K562 (cell line): ENCODE measurements at regions not wholly inside any gene's neighbourhood (a gene's known extent, or its start where the extent isn't known, plus 50 kb on each side); places are given as distances from the start of the nearest gene placed in this dataset.

Experiments used
- CEBPG ChIP-seq, 3 experiments: fragments of 200-800 bp in 1 of 3; sonication (Bioruptor generic) in 1 of 3; sonication (generic) in 1 of 3; formaldehyde crosslinking in 1 of 3; IDR thresholded peaks in 2 of 3; conservative IDR thresholded peaks in 1 of 3; 2 replicates each; pipeline versions ENCODE4 v1.6.1 to v1.8.0; 2016 to 2022; ENCODE audit warnings: missing compliant biosample characterization in 2 of 3, missing genetic modification characterization in 2 of 3, mild to moderate bottlenecking in 1 of 3, missing genetic modification reagents in 1 of 3
- EP300 ChIP-seq: IDR thresholded peaks from 2 replicates; pipeline ENCODE4 v1.6.1; 2012; ENCODE audit warnings: low read length, improper control_type of control experiment
- FOXK2 ChIP-seq, 2 experiments: fragments of 450-650 bp; IDR thresholded peaks in 1 of 2; conservative IDR thresholded peaks in 1 of 2; 2 replicates each; pipeline ENCODE4 v1.6.1; 2016; ENCODE audit warnings: low read depth in 2 of 2, mild to moderate bottlenecking in 1 of 2
- KHSRP ChIP-seq: fragments of 450-650 bp; IDR thresholded peaks from 2 replicates; pipeline ENCODE4 v1.6.1; 2017
- MYC ChIP-seq, 2 experiments: fragments of 250-450 bp in 1 of 2; sonication (Bioruptor Pico) in 1 of 2; IDR thresholded peaks; 2 replicates each; pipeline versions ENCODE4 v1.5.1 to v1.6.1; 2012 to 2021; ENCODE audit warnings: low read depth in 2 of 2, borderline replicate concordance in 1 of 2, improper control_type of control experiment in 1 of 2, low read length in 1 of 2, mild to moderate bottlenecking in 1 of 2, moderate library complexity in 1 of 2
- POLR2A ChIP-seq: fragments of 450-650 bp; conservative IDR thresholded peaks from 2 replicates; pipeline ENCODE4 v1.6.1; 2016
- RBM22 ChIP-seq: fragments of 200-400 bp; formaldehyde crosslinking; IDR thresholded peaks from 2 replicates; pipeline ENCODE4 v1.6.1; 2018; ENCODE audit warnings: low read length, low read depth; ENCODE audit not compliant: poor library complexity, severe bottlenecking
- TAF1 ChIP-seq: IDR thresholded peaks from 2 replicates; pipeline ENCODE4 v1.6.1; 2011; ENCODE audit warnings: mild to moderate bottlenecking, low read length, moderate library complexity; ENCODE audit not compliant: insufficient read depth, control insufficient read depth, severe bottlenecking; ENCODE audit errors: extremely low read depth
- TF ChIP-seq, protein P1 (sequence below), 2 experiments: fragments of 450-650 bp; formaldehyde crosslinking in 1 of 2; IDR thresholded peaks; 2 replicates each; pipeline versions ENCODE4 v1.4.0 to v1.6.1; 2014 to 2020; ENCODE audit warnings: mild to moderate bottlenecking in 2 of 2, borderline replicate concordance in 1 of 2, low read depth in 1 of 2
- TF ChIP-seq, protein P2 (sequence below), 2 experiments: IDR thresholded peaks in 1 of 2; conservative IDR thresholded peaks in 1 of 2; 2 replicates each; pipeline ENCODE4 v1.6.1; 2016; ENCODE audit warnings: low read depth in 2 of 2, mild to moderate bottlenecking in 1 of 2, missing compliant biosample characterization in 1 of 2, missing genetic modification characterization in 1 of 2, moderate library complexity in 1 of 2
- TF ChIP-seq, protein P3 (sequence below), 3 experiments: IDR thresholded peaks in 2 of 3; conservative IDR thresholded peaks in 1 of 3; 2 replicates each; pipeline ENCODE4 v1.5.1; 2011 to 2012; ENCODE audit warnings: low read length in 3 of 3, mild to moderate bottlenecking in 3 of 3, control low read depth in 2 of 3, improper control_type of control experiment in 1 of 3, inconsistent platforms in 1 of 3, low read depth in 1 of 3, mixed read lengths in 1 of 3, moderate library complexity in 1 of 3; ENCODE audit not compliant: insufficient read depth in 2 of 3

DNA sequence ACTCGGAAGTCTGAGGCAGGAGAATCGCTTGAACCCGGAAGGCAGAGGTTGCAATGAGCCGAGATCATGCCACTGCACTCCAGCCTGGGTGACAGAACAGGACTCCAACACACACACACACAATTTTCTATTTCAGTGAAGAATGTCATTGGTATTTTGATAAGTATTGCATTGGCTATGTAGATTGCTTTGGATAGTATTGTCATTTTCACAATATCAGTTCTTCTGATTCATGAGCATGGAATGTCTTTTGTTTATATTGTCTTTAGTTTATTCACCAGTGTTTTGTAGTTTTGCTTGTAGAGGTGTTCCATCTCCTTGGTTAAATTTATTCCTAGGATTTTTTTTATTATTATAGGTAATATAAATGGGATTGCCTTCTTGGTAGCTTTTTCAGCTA lies 693.4 kb upstream of the SYT4 start:
- TF ChIP-seq, protein P1, sequence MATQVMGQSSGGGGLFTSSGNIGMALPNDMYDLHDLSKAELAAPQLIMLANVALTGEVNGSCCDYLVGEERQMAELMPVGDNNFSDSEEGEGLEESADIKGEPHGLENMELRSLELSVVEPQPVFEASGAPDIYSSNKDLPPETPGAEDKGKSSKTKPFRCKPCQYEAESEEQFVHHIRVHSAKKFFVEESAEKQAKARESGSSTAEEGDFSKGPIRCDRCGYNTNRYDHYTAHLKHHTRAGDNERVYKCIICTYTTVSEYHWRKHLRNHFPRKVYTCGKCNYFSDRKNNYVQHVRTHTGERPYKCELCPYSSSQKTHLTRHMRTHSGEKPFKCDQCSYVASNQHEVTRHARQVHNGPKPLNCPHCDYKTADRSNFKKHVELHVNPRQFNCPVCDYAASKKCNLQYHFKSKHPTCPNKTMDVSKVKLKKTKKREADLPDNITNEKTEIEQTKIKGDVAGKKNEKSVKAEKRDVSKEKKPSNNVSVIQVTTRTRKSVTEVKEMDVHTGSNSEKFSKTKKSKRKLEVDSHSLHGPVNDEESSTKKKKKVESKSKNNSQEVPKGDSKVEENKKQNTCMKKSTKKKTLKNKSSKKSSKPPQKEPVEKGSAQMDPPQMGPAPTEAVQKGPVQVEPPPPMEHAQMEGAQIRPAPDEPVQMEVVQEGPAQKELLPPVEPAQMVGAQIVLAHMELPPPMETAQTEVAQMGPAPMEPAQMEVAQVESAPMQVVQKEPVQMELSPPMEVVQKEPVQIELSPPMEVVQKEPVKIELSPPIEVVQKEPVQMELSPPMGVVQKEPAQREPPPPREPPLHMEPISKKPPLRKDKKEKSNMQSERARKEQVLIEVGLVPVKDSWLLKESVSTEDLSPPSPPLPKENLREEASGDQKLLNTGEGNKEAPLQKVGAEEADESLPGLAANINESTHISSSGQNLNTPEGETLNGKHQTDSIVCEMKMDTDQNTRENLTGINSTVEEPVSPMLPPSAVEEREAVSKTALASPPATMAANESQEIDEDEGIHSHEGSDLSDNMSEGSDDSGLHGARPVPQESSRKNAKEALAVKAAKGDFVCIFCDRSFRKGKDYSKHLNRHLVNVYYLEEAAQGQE (IDR thresholded peaks at IDR 0.05; ENCODE audit: borderline replicate concordance) = no peak
- TF ChIP-seq, protein P1 (CRISPR knock-in tag; IDR thresholded peaks at IDR 0.05; ENCODE audit: low read depth) = no peak
- TF ChIP-seq, protein P2, sequence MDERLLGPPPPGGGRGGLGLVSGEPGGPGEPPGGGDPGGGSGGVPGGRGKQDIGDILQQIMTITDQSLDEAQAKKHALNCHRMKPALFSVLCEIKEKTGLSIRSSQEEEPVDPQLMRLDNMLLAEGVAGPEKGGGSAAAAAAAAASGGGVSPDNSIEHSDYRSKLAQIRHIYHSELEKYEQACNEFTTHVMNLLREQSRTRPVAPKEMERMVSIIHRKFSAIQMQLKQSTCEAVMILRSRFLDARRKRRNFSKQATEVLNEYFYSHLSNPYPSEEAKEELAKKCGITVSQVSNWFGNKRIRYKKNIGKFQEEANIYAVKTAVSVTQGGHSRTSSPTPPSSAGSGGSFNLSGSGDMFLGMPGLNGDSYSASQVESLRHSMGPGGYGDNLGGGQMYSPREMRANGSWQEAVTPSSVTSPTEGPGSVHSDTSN (CRISPR knock-in tag; IDR thresholded peaks at IDR 0.05; ENCODE audit: low read depth) = no peak
- TF ChIP-seq, protein P2 (tag; conservative IDR thresholded peaks at IDR 0.05; ENCODE audit: low read depth) = no peak
- TF ChIP-seq MYC (IDR thresholded peaks at IDR 0.05; ENCODE audit: low read depth, low read length) (no peak), MYC (CRISPR knock-in tag; IDR thresholded peaks at IDR 0.05; ENCODE audit: borderline replicate concordance, low read depth) (no peak), RBM22 (no peak), KHSRP (no peak), TAF1 (no peak), EP300 (no peak), CEBPG (CRISPR knock-in tag; IDR thresholded peaks at IDR 0.05) (no peak), CEBPG (tag; conservative IDR thresholded peaks at IDR 0.05 in 1 of 2, IDR thresholded peaks at IDR 0.05 in 1 of 2) (no peak), POLR2A (no peak), FOXK2 (conservative IDR thresholded peaks at IDR 0.05 in 1 of 2, IDR thresholded peaks at IDR 0.05 in 1 of 2; ENCODE audit: low read depth in 2 of 2) (no peak)
- TF ChIP-seq, protein P3, sequence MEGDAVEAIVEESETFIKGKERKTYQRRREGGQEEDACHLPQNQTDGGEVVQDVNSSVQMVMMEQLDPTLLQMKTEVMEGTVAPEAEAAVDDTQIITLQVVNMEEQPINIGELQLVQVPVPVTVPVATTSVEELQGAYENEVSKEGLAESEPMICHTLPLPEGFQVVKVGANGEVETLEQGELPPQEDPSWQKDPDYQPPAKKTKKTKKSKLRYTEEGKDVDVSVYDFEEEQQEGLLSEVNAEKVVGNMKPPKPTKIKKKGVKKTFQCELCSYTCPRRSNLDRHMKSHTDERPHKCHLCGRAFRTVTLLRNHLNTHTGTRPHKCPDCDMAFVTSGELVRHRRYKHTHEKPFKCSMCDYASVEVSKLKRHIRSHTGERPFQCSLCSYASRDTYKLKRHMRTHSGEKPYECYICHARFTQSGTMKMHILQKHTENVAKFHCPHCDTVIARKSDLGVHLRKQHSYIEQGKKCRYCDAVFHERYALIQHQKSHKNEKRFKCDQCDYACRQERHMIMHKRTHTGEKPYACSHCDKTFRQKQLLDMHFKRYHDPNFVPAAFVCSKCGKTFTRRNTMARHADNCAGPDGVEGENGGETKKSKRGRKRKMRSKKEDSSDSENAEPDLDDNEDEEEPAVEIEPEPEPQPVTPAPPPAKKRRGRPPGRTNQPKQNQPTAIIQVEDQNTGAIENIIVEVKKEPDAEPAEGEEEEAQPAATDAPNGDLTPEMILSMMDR (IDR thresholded peaks at IDR 0.05 in 2 of 3, conservative IDR thresholded peaks at IDR 0.05 in 1 of 3; ENCODE audit: insufficient read depth in 2 of 3, low read depth in 1 of 3, low read length in 3 of 3) = no peak
